ENCODE measurements at regions not wholly inside any gene's neighbourhood (a gene's known extent, or its start where the extent isn't known, plus 50 kb on each side); places are given as distances from the start of the nearest gene placed in this dataset.

DNA sequence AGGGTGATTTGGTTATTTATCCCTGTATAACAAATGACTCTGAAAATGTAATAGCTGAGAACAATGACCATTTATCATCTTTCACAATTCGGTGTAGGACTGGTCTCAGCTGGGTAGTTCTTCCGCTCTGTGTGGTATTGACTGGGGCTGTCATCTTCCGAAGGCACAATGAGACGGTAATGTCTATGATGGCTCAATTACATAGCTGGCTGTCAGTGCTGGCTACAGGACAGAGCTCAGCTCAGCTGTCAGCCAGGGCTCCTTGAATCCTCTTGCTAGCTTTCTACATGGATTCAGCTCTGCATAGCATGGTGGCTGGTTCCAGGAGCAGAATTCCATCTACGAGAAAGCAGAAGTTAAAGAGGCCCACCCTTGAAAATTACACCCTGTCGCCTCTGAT is 483.8 kb downstream of the TDRD15 start:
- TF ChIP-seq, protein P1, sequence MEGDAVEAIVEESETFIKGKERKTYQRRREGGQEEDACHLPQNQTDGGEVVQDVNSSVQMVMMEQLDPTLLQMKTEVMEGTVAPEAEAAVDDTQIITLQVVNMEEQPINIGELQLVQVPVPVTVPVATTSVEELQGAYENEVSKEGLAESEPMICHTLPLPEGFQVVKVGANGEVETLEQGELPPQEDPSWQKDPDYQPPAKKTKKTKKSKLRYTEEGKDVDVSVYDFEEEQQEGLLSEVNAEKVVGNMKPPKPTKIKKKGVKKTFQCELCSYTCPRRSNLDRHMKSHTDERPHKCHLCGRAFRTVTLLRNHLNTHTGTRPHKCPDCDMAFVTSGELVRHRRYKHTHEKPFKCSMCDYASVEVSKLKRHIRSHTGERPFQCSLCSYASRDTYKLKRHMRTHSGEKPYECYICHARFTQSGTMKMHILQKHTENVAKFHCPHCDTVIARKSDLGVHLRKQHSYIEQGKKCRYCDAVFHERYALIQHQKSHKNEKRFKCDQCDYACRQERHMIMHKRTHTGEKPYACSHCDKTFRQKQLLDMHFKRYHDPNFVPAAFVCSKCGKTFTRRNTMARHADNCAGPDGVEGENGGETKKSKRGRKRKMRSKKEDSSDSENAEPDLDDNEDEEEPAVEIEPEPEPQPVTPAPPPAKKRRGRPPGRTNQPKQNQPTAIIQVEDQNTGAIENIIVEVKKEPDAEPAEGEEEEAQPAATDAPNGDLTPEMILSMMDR (IDR thresholded peaks at IDR 0.05; ENCODE audit: insufficient read depth, low read length): no peak
- no peak overlapping the region for H3K4me3 ChIP-seq (ENCODE audit: low read depth, low read length)
- DNase-seq (ENCODE audit: low read depth): no peak

- no peak overlapping the region for H3K4me3 ChIP-seq (ENCODE audit: low read depth, low read length)
- TF ChIP-seq, protein P1 (IDR thresholded peaks at IDR 0.05; ENCODE audit: insufficient read depth, low read length): no peak
- no peak for DNase-seq (ENCODE audit: low read depth)
These were observed 486.5 kb downstream of the TDRD15 start for GRCh38 chr2:21610304-21610703.

- no peak for DNase-seq (ENCODE audit: low read depth)
- H3K4me3 ChIP-seq (ENCODE audit: low read depth, low read length): no peak overlapping the region
- TF ChIP-seq, protein P1 (IDR thresholded peaks at IDR 0.05; ENCODE audit: insufficient read depth, low read length): no peak
These were observed 494.2 kb downstream of the TDRD15 start for GRCh38 chr2:21617885-21618434.

- TF ChIP-seq, protein P1 (IDR thresholded peaks at IDR 0.05; ENCODE audit: insufficient read depth, low read length): no peak
- no peak for DNase-seq (ENCODE audit: low read depth)
- no peak overlapping the region for H3K4me3 ChIP-seq (ENCODE audit: low read depth, low read length)
These were observed 497.0 kb downstream of the TDRD15 start for GRCh38 chr2:21620771-21621170.

GRCh38 chr2:21627938-21628337 is 504.2 kb downstream of the TDRD15 start:
- DNase-seq (ENCODE audit: low read depth): no peak
- TF ChIP-seq, protein P1 (IDR thresholded peaks at IDR 0.05; ENCODE audit: insufficient read depth, low read length): no peak

GRCh38 chr2:21633015-21633414 is 509.2 kb downstream of the TDRD15 start:
- TF ChIP-seq, protein P1 (IDR thresholded peaks at IDR 0.05; ENCODE audit: insufficient read depth, low read length): no peak
- H3K4me3 ChIP-seq (ENCODE audit: low read depth, low read length): no peak overlapping the region
- no peak for DNase-seq (ENCODE audit: low read depth)

More at GRCh38 chr2:21627938-21628337, 504.2 kb downstream of the TDRD15 start:
- H3K4me3 ChIP-seq (ENCODE audit: low read depth, low read length): no peak overlapping the region

GRCh38 chr2:21633466-21633865 is 509.7 kb downstream of the TDRD15 start:
- TF ChIP-seq, protein P1 (IDR thresholded peaks at IDR 0.05; ENCODE audit: insufficient read depth, low read length): no peak
- no peak for DNase-seq (ENCODE audit: low read depth)
- no peak overlapping the region for H3K4me3 ChIP-seq (ENCODE audit: low read depth, low read length)

Data from fibroblast of the aortic adventitia (primary cell).